ENCODE measurements at regions not wholly inside any gene's neighbourhood (a gene's known extent, or its start where the extent isn't known, plus 50 kb on each side); places are given as distances from the start of the nearest gene placed in this dataset.

DNA sequence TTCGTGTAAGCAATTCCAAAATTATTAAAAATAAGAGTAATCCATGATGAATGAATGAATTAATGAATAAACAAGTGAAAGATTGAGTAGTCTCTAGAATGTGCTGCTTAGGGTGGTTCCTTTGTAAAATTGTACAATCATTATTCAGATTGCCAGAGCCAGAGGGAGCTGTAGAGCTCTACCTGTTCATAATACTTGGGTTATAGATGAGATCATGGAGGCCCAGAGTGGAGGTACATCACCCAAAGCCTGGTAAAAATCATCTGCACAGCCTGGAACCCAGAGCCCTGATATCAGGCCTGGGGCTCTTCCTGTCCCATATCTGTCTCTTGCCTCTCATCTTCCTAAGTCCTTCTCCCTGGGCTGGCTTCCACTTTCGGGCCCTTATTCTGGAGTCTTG is 297.2 kb downstream of the RPLP1 start:
- TF ChIP-seq CTCF (IDR thresholded peaks at IDR 0.05), result no peak
- no peak for TF ChIP-seq POLR2A (IDR thresholded peaks at IDR 0.05)

Data from thyroid gland (tissue), 4 donors.